ENCODE measurements at regions not wholly inside any gene's neighbourhood (a gene's known extent, or its start where the extent isn't known, plus 50 kb on each side); places are given as distances from the start of the nearest gene placed in this dataset.
"Not testable (repeated sequence)": the region's sequence is repeated elsewhere in the genome, so short reads cannot be mapped to it uniquely, and the experiment has no call there.

DNA sequence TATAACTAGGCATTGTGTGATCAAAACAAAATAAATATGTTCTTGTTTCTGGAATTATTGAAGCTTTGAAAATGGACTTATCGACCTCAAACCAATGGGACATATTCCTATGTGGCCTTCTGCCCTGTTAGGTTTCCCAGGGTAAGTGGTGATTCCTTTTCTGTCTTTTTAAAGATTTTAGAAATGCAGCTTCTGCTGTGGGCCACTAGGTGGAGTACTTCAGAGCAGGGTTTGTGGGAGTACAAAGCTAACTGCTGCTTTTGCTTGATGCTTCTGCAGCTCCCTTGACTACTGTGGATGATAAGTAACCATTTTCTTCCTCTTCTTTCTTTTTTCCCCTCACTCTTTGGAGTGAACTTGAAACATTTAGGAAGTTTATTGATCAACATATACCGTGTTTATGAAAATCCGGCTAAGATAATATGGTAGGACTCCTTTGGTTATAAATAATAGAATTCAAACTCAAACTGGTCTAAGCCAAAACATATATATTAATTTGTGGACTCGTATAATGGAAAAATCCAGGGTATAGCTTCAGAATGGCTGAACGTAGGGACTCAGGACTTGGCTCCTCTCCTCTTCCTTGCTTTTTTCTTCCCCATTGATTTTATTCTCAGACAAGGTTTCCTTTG is 1737.7 kb upstream of the DEFB115 start:
- intact Hi-C loops (cut with micrococcal nuclease): loop anchor here (2.0 kb wide), 1 partner anchor 77 kb away; no protein-coding TSS in a partner anchor

DNA sequence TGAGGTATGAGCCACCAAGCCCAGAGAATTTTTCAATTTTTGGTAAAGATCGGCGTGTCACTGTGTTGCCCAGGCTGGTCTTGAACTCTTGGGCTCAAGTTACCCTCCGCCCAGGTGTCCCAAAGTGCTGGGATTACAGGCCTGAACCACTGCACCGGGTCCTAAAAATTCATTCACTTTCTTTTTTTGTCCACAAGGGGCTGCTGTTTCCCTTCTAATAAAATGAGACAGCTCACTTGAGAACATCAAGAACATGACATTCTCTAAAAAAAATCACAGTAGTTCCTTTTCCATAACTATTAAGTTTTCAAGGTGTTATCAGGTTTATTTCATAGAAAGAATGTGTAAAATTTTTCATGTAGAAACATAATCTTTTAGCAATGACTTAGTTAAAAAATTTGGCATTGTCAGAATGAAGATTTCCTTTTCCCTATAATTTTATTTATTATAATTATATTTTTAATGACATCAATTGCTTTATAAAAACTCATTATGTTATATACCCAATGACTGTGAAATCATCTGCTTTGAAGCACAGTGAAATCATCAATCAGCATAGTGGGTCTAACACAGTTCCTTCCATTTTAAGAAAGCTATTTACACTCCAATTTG is 1723.8 kb upstream of the DEFB115 start:
- intact Hi-C loops (cut with micrococcal nuclease): loop anchor here (5.0 to 10.0 kb wide), 2 partner anchors 231 to 1779 kb away; no protein-coding TSS in a partner anchor

GRCh38 chr20:29566901-29567635 is 1690.4 kb upstream of the DEFB115 start:
- intact Hi-C loops (cut with micrococcal nuclease): not testable (repeated sequence)

DNA sequence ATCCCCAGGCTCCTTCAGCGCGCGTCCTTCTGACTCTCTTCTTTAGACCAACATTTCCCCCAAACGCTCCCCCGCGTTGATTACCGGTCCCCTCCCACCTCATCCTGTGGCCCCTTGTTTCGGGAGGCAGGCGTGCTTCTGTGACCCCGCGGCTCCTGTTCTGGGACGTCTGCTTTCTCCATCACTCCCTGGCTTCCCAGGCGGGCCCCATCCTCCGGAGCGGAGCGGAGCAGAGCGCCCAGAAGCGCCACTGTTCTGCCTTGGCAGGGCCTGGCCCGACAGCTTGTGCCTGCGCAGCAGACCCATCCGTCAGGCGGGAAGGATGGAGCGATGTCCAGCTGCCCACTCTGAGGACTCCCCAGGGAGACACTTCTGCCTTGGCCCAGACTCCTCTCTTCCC is 1689.8 kb upstream of the DEFB115 start:
- intact Hi-C loops (cut with micrococcal nuclease): not testable (repeated sequence)

- intact Hi-C loops (cut with micrococcal nuclease): not testable (repeated sequence)
These were observed 1687.3 kb upstream of the DEFB115 start for GRCh38 chr20:29570126-29570525.

- intact Hi-C loops (cut with micrococcal nuclease): not testable (repeated sequence)
These were observed 1667.9 kb upstream of the DEFB115 start for GRCh38 chr20:29589530-29589929.

GRCh38 chr20:29604163-29604562 is 1653.3 kb upstream of the DEFB115 start:
- intact Hi-C loops (cut with micrococcal nuclease): not testable (repeated sequence)

DNA sequence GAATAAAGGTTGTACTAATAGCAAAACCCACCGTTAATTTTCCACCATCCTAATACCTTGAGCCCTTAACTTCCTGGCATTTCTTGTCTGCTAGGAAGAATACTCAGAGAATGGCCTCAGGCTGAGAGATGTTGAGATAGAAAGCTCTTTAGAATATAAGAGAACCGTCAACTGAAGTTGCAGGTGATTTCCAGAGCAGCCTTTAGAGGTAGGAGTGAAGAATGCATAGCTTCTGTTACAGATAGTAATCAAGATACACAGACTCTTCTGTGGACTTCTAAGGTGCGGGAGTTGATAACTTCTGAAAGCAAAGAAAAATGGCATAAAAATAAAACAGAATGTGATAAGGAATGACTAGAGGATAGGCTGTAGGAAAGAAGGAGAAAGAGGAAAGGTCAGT is 1651.3 kb upstream of the DEFB115 start:
- intact Hi-C loops (cut with micrococcal nuclease): not testable (repeated sequence)

- intact Hi-C loops (cut with micrococcal nuclease): not testable (repeated sequence)
These were observed 1628.1 kb upstream of the DEFB115 start for GRCh38 chr20:29629395-29629794.

All from T-helper 1 cell treated with Interleukin-12 subunit alpha and Interleukin-12 subunit beta and Interleukin-4 antibody, amounts not matched to agents 30 ng/mL and 1 ng/mL, for 36 hours (primary cell).